ENCODE measurements at regions not wholly inside any gene's neighbourhood (a gene's known extent, or its start where the extent isn't known, plus 50 kb on each side); places are given as distances from the start of the nearest gene placed in this dataset.

- Mint-ChIP-seq H3K36me3 (ENCODE audit: low read depth, unreplicated experiment) (no peaks in the 10 kb centered on the region), H3K27me3 (ENCODE audit: unreplicated experiment) (peaks cover 1% of the 10 kb centered on the region), H3K9me3 (ENCODE audit: unreplicated experiment) (no peaks in the 10 kb centered on the region), H3K27ac (ENCODE audit: unreplicated experiment) (no peak overlapping the region), H3K4me1 (ENCODE audit: unreplicated experiment) (no peaks in the 10 kb centered on the region), H3K4me3 (ENCODE audit: unreplicated experiment) (no peak overlapping the region)
- DNase-seq (ENCODE audit: low spot score) = no peak
- TF ChIP-seq CTCF (IDR thresholded peaks at IDR 0.05; ENCODE audit: unreplicated experiment) = no peak
These were observed 101.3 kb upstream of the EGFLAM start for GRCh38 chr5:38157024-38157423.

- Mint-ChIP-seq H3K27ac (ENCODE audit: unreplicated experiment) (no peak overlapping the region), H3K4me1 (ENCODE audit: unreplicated experiment) (no peaks in the 10 kb centered on the region), H3K9me3 (ENCODE audit: unreplicated experiment) (no peaks in the 10 kb centered on the region), H3K4me3 (ENCODE audit: unreplicated experiment) (no peak overlapping the region), H3K27me3 (ENCODE audit: unreplicated experiment) (peaks cover 1% of the 10 kb centered on the region), H3K36me3 (ENCODE audit: low read depth, unreplicated experiment) (no peaks in the 10 kb centered on the region)
- DNase-seq (ENCODE audit: low spot score) = no peak
- no peak for TF ChIP-seq CTCF (IDR thresholded peaks at IDR 0.05; ENCODE audit: unreplicated experiment)
These were observed 103.6 kb upstream of the EGFLAM start for GRCh38 chr5:38154615-38155204.

DNA sequence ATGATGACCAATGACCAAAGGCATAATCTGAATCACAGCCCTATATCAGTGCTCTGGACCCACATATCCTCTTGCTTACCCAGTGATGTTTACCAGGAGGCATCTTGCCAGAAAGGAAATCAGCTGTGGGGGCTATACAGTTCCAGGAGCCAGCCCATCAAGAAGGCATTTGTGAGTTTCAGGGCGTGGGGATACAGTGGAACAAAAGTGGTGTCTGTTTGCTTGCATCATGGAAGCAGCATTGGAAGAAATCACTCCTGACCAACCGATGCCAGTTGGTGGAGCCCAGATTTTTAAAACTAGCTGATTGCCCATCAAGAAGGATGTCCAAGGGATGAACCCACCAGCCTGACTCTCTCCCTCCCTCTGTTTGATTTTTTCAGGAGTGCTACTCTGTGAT is 106.5 kb upstream of the EGFLAM start:
- no peak for DNase-seq (ENCODE audit: low spot score)
- Mint-ChIP-seq H3K27ac (ENCODE audit: unreplicated experiment) (no peak overlapping the region), H3K4me3 (ENCODE audit: unreplicated experiment) (no peak overlapping the region), H3K9me3 (ENCODE audit: unreplicated experiment) (no peaks in the 10 kb centered on the region), H3K36me3 (ENCODE audit: low read depth, unreplicated experiment) (no peaks in the 10 kb centered on the region), H3K4me1 (ENCODE audit: unreplicated experiment) (no peaks in the 10 kb centered on the region), H3K27me3 (ENCODE audit: unreplicated experiment) (no peaks in the 10 kb centered on the region)
- no peak for TF ChIP-seq CTCF (IDR thresholded peaks at IDR 0.05; ENCODE audit: unreplicated experiment)

DNA sequence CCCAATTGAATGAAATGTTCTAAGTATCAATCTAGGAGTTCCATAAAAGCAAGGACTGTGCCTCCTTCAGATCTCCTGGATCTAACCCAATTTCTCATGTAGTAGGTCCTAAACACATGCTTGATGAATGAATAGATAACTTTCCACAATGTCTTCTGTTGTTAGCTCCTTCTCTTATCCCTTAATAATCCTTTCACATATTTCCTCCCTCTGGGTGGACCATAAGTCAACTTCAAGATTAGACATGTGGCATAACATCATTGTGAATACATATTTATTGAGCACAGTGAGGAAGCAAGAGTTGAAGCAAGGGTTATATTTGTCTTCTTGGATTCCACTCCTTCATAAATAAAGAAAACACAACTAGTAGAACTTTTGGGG is 108.6 kb upstream of the EGFLAM start:
- no peaks in the 10 kb centered on the region for H3K36me3 Mint-ChIP-seq (ENCODE audit: low read depth, unreplicated experiment)
- no peaks in the 10 kb centered on the region for H3K4me1 Mint-ChIP-seq (ENCODE audit: unreplicated experiment)
- no peak for TF ChIP-seq CTCF (IDR thresholded peaks at IDR 0.05; ENCODE audit: unreplicated experiment)
- no peak overlapping the region for H3K4me3 Mint-ChIP-seq (ENCODE audit: unreplicated experiment)
- H3K9me3 Mint-ChIP-seq (ENCODE audit: unreplicated experiment) = no peaks in the 10 kb centered on the region
- DNase-seq (ENCODE audit: low spot score) = no peak
- no peak overlapping the region for H3K27ac Mint-ChIP-seq (ENCODE audit: unreplicated experiment)
- no peaks in the 10 kb centered on the region for H3K27me3 Mint-ChIP-seq (ENCODE audit: unreplicated experiment)

- Mint-ChIP-seq H3K27me3 (ENCODE audit: unreplicated experiment) (no peaks in the 10 kb centered on the region), H3K9me3 (ENCODE audit: unreplicated experiment) (no peaks in the 10 kb centered on the region), H3K4me1 (ENCODE audit: unreplicated experiment) (no peaks in the 10 kb centered on the region), H3K36me3 (ENCODE audit: low read depth, unreplicated experiment) (no peaks in the 10 kb centered on the region), H3K27ac (ENCODE audit: unreplicated experiment) (no peak overlapping the region), H3K4me3 (ENCODE audit: unreplicated experiment) (no peak overlapping the region)
- no peak for DNase-seq (ENCODE audit: low spot score)
- no peak for TF ChIP-seq CTCF (IDR thresholded peaks at IDR 0.05; ENCODE audit: unreplicated experiment)
These were observed 110.2 kb upstream of the EGFLAM start for GRCh38 chr5:38148021-38148625.
